Kidney (tissue), 13 donors: ENCODE measurements at regions not wholly inside any gene's neighbourhood (a gene's known extent, or its start where the extent isn't known, plus 50 kb on each side); places are given as distances from the start of the nearest gene placed in this dataset.

Experiments used
- DNase-seq, 5 donors: peaks; one replicate each; pipeline ENCODE4 v3.0.0-alpha.2; 2013 to 2020
- FAIRE-seq: peaks from 2 replicates; lab custom pipeline; 2012; peaks lifted over from hg19 to GRCh38; lab: Jason Lieb, UNC
- H3K27ac ChIP-seq, 2 donors: one replicate each; pipeline ENCODE4 v1.7.0; 2013; ENCODE audit warnings: low read depth in 2 of 2, low read length in 2 of 2, inconsistent platforms in 1 of 2
- H3K27me3 ChIP-seq: one replicate; pipeline ENCODE4 v1.7.1; 2013; ENCODE audit warnings: low read length, inconsistent platforms; ENCODE audit not compliant: control insufficient read depth, insufficient read depth
- H3K36me3 ChIP-seq, 3 donors: one replicate each; pipeline versions ENCODE4 v1.7.0 to v1.7.1; 2013; ENCODE audit warnings: low read length in 3 of 3, control low read depth in 1 of 3, inconsistent platforms in 1 of 3; ENCODE audit not compliant: insufficient read depth in 3 of 3, control insufficient read depth in 2 of 3
- H3K4me1 ChIP-seq, 3 donors: one replicate each; pipeline versions ENCODE4 v1.7.0 to v1.7.1; 2013; ENCODE audit warnings: low read length in 3 of 3, inconsistent platforms in 1 of 3, low read depth in 1 of 3; ENCODE audit not compliant: control insufficient read depth in 2 of 3, insufficient read depth in 2 of 3
- H3K4me3 ChIP-seq, 3 donors: one replicate each; pipeline versions ENCODE4 v1.7.0 to v1.8.1; 2013; ENCODE audit warnings: low read length in 3 of 3, control low read depth in 1 of 3, inconsistent platforms in 1 of 3
- H3K9ac ChIP-seq, 3 donors: one replicate each; pipeline versions ENCODE4 v1.7.0 to v1.7.1; 2013; ENCODE audit warnings: low read length in 3 of 3, control low read depth in 1 of 3, inconsistent platforms in 1 of 3
- H3K9me3 ChIP-seq, 3 donors: one replicate each; pipeline versions ENCODE4 v1.7.0 to v1.7.1; 2013; ENCODE audit warnings: low read length in 3 of 3, control low read depth in 1 of 3, inconsistent platforms in 1 of 3; ENCODE audit not compliant: control insufficient read depth in 2 of 3, insufficient read depth in 1 of 3
- intact Hi-C: fragments of 100-400 bp; cut with DNase I; formaldehyde crosslinking; loops from one replicate; pipeline ENCODE4 v1.11.1; 2022
- TF ChIP-seq, protein P1 (sequence below): IDR thresholded peaks from 3 replicates; pipeline ENCODE4 v1.5.1; 2012; ENCODE audit warnings: mild to moderate bottlenecking, moderate library complexity, borderline replicate concordance; ENCODE audit not compliant: insufficient read depth; ENCODE audit errors: extremely low read depth
- donor health status: control.
- donor health status: control.
- donor health status: control.
- donor health status: control.
- donor health status: control.
- donor health status: DM: yes; HTN: yes; CAD: no.
- donor health status: Normal renal cell carcinoma (clear cell type).

GRCh38 chr3:159069866-159070425 lies 268.1 kb downstream of the MFSD1 start:
- DNase-seq (no peak), FAIRE-seq (no peak)
- H3K4me3 ChIP-seq, result no peak overlapping the region
- no peaks in the 10 kb centered on the region for H3K9me3 ChIP-seq
- intact Hi-C loops, result no loop called here
- no peaks in the 10 kb centered on the region for H3K4me1 ChIP-seq
- no peaks in the 10 kb centered on the region for H3K36me3 ChIP-seq
- no peaks in the 10 kb centered on the region for H3K27me3 ChIP-seq
- no peak overlapping the region for H3K27ac ChIP-seq
- TF ChIP-seq, protein P1, sequence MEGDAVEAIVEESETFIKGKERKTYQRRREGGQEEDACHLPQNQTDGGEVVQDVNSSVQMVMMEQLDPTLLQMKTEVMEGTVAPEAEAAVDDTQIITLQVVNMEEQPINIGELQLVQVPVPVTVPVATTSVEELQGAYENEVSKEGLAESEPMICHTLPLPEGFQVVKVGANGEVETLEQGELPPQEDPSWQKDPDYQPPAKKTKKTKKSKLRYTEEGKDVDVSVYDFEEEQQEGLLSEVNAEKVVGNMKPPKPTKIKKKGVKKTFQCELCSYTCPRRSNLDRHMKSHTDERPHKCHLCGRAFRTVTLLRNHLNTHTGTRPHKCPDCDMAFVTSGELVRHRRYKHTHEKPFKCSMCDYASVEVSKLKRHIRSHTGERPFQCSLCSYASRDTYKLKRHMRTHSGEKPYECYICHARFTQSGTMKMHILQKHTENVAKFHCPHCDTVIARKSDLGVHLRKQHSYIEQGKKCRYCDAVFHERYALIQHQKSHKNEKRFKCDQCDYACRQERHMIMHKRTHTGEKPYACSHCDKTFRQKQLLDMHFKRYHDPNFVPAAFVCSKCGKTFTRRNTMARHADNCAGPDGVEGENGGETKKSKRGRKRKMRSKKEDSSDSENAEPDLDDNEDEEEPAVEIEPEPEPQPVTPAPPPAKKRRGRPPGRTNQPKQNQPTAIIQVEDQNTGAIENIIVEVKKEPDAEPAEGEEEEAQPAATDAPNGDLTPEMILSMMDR, result no peak
- H3K9ac ChIP-seq, result no peak overlapping the region

DNA sequence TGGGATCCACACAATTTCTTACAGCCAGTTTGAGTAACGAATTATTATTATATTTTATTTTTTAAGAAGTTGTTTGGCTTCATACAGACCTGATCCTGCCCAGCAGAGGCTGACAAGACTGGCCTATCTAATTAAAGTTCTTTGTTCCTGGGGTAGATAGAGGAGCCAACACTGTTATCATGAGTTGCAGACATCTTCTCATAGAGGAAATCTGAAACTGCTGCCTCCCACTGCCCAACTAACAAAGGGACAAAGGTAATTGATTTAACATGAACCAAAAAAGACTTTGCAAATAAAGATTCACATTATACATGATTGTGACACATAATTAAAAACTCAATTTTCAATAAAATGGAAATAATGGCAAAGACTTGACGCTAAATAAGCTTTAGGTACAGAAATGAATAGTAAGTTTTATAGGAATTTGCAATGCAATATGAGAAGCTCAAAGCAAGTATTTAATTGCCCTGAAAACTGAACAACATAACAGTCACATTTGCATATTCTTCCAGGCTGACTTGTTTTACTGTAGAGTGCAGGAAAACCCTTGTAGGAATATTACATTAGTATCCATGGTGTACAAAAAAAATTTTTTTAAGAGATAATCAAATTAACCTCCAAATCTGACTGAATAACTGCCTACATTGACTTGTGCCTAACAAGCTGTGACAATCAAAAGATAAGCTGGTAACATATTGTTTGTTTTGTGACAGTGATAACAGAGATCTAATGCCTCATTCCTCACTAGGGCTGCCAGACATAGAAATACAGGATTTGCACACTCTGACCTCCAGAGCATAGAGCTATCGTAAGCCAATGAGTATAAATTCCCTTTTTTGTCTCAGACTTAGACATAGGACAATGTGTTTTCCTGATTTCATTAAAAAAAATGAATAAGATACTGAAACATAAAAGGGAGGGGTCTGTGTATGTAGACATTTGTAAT lies 273.2 kb downstream of the MFSD1 start:
- TF ChIP-seq, protein P1, result no peak
- Histone ChIP-seq H3K27me3 (no peaks in the 10 kb centered on the region), H3K9ac (no peak overlapping the region), H3K4me3 (no peak overlapping the region), H3K36me3 (no peaks in the 10 kb centered on the region), H3K9me3 (no peaks in the 10 kb centered on the region), H3K27ac (no peak overlapping the region), H3K4me1 (no peaks in the 10 kb centered on the region)
- FAIRE-seq (no peak), DNase-seq (no peak)
- intact Hi-C loops, result no loop called here

DNA sequence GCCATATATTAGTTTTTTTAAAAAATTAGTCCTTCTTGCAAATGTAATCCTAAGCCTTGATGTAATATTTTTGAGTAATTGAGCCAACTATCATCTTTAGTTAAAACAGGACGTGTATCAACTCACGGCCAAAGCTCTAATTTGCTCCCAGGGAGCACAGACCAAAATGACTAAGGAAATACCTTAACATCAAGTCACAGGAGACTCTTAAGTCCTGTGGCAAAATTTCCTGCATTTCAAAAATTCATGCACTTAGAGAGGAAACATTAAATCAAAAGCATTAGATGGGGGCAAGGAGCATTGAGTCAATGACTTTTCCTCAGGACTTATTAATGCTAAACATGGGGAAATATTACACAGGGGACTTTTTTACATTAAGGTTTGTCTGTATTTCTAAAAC lies 276.0 kb downstream of the MFSD1 start:
- TF ChIP-seq, protein P1, result no peak
- no peak overlapping the region for H3K4me3 ChIP-seq
- no peaks in the 10 kb centered on the region for H3K9me3 ChIP-seq
- FAIRE-seq, result no peak
- no peaks in the 10 kb centered on the region for H3K27me3 ChIP-seq
- H3K36me3 ChIP-seq, result no peaks in the 10 kb centered on the region
- H3K9ac ChIP-seq, result no peak overlapping the region
- no peaks in the 10 kb centered on the region for H3K4me1 ChIP-seq
- intact Hi-C loops, result no loop called here
- DNase-seq, result no peak
- H3K27ac ChIP-seq, result no peak overlapping the region
